Islet precursor cell (in vitro differentiated cells): ENCODE measurements at regions not wholly inside any gene's neighbourhood (a gene's known extent, or its start where the extent isn't known, plus 50 kb on each side); places are given as distances from the start of the nearest gene placed in this dataset.
A peak's percentile ranks its signal among the peaks of the same experiment; 100 is the strongest.
"Not testable (repeated sequence)": the region's sequence is repeated elsewhere in the genome, so short reads cannot be mapped to it uniquely, and the experiment has no call there.

Experiments
- DNase-seq: peaks from one replicate; pipeline ENCODE4 v3.0.0-alpha.2; 2018

DNA sequence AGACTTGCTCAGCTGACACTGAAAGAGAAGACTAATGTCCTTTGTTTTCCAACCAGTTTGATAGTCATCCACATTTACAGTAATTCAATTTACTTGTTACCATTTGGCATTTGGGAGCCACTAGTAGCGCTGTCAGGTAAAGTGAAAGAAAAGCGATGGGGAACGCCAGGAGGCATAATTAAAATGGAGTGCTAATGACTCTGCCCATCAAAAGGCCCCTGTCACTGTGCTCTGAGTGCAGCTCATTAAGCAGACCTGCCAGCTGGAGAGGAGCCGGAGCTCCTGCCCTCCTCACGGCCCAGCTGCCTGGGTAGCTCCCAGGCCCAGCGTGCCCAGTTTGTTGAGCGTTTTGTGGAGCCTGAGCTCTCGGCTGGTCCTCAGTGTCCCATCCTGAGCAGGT lies 463.6 kb upstream of the CCDC196 start:
- no peak for DNase-seq

DNA sequence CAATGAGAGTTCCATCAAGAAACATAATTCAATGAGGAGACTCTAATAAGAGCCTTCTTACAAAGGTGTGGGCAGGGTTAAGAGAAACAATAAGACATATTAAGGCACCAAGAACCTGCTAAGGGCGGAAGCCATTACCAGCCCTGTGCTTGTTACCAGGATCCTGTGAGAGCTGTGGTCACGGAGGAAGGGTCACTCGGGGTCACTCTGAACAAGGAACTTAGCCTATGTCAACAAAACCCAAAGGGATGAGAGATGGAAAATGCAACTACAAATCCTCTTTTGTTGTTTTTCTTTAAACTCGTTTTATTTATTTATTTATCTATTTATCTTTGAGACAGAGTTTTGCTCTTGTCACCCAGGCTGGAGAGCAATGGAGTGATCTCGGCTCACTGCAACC lies 460.4 kb upstream of the CCDC196 start:
- no peak for DNase-seq

DNA sequence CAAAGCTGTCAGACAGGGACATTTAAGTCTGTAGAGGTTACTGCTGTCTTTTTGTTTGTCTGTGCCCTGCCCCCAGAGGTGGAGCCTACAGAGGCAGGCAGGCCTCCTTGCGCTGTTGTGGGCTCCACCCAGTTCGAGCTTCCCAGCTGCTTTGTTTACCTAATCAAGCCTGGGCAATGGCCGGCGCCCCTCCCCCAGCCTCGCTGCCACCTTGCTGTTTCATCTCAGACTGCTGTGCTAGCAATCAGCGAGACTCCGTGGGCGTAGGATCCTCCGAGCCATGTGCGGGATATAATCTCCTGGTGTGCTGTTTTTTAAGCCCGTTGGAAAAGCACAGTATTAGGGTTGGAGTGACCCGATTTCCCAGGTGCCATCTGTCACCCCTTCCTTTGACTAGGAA lies 454.2 kb upstream of the CCDC196 start:
- DNase-seq, result not testable (repeated sequence)

DNA sequence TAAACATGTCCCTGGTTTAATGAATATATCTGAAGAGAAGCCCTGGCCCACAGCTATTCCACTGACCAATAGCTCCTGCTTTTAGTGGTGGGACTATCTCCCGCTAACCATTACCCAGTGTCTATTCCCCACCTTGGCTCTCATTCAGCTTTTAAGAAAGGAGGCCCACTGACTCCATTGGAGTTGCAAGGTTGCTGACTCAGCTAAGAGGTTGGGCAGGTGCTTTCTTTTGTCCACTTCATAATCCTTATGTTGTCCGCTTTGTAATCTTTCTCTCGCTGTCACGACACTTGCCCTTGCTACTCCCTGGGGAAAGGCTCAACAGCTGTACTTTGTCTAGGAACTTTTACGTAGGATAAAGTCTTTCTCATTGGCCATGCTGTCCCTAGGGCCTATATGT lies 453.4 kb upstream of the CCDC196 start:
- no peak for DNase-seq

DNA sequence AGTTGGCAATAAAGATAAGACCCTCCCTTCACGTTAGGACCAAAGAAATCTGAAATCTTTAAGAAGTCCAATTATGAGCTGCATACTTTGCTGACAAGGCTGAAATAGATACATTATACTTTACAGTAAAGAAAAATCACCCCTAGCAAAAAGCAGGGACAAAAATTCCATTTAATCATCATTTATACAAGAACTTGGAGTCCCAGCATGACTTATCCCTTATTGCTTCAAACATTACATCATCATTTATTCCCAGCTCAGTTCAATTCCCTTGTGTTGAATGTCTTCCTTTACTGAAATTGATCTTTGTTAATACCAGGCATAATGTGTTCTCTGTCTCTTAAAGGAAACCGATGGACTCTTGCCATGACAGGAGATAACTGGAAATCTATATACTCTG lies 449.6 kb upstream of the CCDC196 start:
- DNase-seq, result no peak

DNA sequence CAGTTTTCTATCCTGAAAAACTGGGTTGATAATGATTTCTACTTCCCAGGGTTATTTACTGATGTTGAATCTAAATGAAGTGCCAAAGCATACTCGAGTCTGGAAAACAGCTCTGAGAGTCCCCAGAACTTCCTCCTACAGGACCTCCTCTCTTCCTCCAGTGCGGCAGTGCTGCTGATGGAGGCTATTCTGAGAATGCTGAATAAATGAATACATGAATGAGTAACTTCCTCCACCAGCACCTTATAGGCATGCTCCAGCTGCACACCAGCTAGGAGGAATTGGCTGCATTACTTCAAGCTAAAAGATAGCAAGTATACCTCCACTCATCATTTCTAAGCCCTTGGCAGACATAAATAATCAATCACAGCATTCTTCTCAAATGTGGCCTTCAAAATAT lies 448.8 kb upstream of the CCDC196 start:
- no peak for DNase-seq

DNA sequence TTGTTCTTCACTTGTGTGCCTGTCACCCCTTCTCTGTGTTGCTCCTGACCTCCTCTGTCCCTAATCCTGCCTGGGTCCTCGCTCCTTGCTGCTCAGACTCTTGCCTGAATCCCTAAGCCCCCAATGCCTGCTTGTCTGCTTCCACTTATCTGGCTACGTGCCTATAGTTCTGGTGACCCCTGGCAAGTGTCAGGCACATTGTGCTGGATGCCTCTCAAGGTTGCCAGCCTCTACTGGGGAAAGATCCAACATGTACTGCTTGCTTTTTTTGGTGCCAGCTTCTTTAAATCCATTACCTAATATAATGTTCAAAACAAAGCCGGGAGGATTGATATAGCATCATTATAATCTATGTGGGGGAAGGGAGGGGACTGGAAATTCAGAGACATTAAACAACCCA lies 448.0 kb upstream of the CCDC196 start:
- DNase-seq, result no peak

DNA sequence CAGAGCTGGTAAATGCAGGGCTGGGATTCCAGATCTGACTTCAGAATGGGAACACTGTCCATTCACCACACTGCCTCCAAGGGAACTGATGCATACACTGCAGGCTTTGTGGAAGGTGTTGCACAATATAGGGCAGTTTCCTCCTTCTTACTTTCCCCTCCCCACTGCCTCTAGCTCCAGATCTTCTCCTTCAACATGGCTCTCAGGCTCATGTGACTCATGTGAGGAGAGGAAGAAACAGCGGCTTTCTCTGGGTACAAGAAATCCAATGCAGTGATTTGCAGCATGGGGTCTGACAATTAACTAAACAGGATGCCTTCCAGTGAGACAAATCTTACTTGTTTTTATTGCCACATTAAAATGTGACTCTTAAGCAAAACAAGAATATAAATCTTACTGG lies 447.6 kb upstream of the CCDC196 start:
- peak; percentile 63 for DNase-seq

DNA sequence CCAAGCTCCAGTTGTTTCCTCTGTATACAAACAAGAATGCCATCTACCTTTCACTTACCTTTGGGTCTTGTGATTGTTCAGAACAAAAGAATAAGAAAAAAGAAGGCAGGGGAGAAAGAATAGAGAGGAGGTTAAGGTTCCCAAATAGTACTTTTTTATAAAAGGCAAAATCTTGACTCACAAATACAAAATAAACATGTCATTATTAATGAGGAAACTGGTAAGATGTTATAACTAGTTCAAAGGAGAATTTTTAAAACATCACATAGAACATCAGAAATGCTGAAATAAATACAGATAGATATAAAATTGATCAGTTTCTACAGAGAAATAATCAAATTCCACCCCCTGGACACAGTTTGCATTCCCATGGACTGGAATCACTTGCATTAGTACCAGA lies 446.7 kb upstream of the CCDC196 start:
- no peak for DNase-seq

DNA sequence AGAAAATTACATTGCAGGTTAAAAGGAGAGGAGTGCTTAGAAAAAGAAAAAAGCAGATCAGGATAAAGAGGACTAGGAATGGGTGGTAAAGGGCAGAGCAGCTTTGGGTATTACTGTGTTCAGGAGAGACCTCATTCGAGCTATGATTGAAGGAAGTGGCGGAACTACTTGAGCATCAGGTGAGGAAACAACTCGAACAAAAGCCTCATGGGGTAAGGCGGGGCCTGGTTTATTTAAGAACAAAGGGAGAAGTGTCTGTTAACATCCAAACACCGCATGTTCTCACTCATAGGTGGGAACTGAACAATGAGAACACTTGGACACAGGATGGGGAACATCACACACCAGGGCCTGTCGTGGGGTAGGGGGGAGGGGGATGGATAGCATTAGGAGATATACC lies 444.6 kb upstream of the CCDC196 start:
- DNase-seq, result no peak

DNA sequence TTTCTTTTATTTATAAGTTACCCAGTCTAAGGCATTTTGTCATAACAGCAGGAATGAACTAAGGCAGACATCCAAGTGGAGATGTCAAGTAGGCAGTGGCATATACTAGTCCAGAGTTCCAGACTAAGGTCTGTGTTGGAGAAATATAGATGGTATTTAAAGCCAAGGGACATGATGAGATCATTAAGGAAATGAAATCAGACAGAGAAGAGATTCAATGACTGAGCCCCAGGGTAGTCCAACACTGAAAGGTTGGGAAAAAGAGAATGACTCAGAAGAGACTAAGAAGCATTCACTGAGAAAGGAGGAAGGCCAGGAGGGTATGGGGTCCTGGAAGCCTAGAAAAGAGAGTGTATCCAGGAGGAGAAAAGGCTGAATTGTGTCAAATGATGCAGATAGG lies 442.2 kb upstream of the CCDC196 start:
- no peak for DNase-seq

DNA sequence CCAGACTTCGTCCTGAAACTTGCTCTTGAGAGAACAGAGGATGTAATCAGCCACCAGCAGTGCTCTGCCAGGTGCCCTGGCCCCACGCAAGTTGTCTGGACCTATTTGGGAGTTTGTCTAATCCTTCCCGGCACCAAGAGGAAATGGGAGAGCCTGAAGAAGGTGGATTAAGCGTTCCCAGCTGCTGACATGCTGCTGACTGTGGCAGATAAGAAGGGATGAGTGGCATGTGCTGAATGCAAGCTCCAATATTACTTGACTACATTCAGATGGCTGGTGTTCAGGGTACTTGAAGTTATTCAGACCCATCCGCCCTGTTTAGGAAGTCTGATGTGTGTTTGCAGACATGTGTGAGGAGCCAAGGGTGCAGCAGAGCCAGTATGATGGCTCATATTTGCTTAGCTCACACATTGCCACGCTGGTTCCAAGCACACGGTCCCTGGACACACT lies 440.6 kb upstream of the CCDC196 start:
- peak; percentile 85 for DNase-seq

DNA sequence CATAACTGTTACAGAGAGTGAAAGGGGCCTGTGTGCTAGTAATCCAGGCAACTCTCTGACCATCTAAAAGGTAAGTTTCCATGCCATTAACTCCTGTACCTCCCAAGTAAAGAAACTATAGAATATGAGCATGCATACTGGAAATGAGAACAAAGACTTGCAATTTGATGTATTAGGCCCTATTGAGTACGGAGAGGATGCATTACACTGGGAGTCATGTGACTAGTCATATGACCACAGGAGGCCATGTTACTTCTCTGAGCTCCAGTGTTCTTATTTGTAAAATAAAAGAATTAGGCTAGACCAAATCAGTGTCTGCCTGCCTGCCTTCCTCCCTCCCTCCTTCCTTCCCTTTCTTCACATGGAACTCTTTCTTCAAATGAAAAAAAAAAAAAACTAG lies 440.1 kb upstream of the CCDC196 start:
- DNase-seq, result no peak

DNA sequence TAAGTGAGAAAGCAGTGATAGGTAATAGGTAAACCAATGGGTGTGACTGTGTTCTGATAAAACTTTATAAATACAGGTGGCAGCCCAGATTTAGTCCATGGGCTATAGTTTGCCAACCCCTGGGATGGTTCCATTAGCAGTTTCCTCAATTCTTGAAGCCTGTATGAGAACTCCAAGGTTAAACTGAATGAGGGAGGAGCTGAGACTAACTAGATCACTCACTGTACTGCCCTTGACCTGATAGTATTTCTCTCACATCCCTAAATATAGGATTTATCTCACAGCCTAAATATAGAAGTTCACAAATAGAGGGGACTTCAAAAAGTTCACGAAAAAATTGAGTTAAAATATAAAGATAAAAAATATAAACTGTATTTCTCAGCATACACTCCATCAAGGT lies 439.6 kb upstream of the CCDC196 start:
- no peak for DNase-seq

DNA sequence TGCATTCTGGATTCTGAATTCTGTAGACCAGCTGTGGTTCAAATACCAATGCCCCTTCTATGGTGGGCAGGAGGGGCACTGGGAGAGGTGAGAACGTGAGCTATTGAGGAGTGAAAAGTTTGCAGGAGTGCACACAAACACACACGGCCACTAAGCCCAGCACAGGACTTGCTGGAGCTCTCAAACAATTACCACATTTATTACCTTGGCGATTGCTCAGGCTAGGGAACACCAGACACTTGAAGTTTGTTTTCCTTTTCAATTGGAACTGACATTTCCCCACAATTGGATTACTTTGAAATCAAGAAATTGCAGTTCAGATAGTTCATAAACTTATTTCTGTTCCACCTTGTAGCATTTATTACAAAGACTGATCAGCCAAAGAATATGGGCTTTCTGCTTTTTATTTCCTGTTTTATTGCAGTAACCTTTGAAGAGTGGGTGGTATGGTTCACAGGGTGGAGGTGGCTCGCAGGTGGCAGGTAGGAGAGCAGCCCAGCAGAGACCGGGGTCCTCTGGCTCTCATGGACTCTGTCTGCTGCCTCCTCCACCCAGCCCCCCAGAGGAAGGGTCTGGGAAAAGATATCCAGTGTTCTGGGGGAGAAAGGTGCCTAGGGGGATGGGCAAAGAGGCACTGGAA lies 429.8 kb upstream of the CCDC196 start:
- no peak for DNase-seq

DNA sequence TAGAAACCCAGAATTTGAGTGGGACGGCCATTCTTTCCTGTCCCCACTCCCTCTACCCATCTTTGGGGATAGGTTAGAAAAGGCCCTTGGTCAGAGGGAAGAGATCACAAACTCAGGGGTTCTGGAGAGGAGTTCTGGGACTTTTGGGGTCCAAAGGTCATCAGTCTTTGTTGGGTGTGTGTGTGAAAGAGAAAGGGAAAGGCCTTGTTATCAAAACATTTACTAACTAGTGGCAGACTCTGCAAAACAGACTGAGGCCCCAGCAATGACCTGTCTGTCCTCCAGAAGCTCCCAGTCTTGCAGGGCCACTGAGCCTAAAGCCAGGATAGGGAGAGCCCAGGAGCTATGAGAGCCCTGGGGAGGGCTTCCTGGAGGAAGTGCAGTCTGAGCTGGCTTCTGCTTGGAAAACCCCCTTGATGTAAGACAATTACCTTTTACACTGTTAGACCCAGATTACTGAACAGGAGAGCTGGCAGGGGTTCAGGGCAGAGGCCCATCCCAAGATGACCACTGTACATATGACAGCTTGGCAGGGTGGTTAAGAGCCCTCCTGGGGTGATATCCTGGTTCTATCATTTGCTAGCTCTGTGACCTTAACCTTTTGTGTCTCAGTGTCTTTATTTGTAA lies 429.1 kb upstream of the CCDC196 start:
- no peak for DNase-seq

DNA sequence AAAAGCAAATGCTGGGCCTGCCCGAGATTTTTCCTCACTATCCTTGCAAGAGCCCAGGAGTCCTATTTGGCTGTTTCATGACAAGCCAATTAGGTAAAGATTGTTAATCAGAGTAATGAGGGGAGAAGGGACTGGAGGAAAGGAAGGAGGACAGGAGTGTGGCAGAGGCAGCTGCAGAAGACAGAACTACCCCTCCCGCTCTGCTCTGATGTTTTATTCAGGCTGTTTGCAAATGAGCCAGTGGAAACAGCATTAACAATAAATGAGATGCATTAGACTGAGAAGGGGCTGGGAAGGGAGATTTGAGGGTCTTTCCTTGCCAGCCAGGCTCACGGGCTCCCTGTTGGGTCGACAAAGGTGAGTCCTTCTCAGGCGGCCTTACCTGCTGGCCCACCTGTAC lies 421.0 kb upstream of the CCDC196 start:
- DNase-seq, result no peak

DNA sequence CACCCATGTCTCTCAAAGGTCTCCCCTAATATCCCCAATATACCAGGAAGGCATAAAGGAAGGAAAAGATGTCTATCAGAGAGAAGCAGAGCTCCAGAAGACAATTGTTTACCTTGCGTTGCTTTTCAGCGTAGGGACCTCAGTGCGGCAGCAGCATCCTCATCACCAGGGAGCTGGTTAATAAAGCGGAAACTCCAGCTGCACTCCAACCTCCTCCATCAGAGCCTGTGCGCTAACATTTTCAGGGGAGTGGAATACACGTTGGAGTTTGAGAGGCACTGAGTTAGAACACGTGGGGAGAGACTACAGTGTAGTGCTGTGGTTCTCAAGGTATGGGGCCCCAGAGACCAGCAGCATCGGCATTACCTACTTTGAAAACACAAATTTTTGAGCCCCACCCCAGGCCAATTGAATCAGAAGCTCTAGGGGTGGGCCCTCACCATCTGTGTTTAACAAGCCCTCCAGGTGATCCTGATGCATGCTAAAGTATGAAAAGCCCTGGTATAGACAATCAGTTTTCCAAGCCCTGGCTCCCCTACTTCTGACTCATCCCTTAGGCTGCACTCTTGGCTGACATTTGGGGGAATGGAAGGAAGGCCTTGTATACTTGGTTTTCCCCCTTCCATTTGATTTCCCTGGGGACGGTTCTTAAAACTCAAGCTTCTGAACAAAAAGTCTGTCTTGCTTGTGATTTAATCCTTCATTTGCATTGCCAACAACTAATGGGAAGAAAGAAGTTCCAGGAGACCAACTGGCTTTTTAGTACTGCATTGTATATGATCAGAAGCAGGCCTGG lies 419.0 kb upstream of the CCDC196 start:
- DNase-seq, result no peak

DNA sequence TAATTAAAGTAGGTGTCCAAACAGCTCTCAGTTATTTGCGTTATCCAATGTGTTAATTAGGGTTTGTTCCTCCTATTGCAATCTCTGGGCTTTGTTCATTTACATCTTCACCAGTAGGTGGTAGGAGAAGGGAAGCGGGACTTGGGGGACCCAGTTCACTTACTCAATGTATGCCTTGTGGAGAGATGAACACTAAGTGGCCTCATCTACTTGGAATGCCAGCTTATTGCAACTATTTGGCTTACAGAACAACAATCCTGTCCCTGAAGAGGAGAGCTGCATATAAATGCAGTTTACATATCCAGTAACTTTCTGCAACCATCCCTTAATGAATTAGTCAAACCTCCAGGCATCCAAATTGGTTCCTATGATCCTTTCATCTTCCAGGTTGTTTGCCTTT lies 417.1 kb upstream of the CCDC196 start:
- no peak for DNase-seq

DNA sequence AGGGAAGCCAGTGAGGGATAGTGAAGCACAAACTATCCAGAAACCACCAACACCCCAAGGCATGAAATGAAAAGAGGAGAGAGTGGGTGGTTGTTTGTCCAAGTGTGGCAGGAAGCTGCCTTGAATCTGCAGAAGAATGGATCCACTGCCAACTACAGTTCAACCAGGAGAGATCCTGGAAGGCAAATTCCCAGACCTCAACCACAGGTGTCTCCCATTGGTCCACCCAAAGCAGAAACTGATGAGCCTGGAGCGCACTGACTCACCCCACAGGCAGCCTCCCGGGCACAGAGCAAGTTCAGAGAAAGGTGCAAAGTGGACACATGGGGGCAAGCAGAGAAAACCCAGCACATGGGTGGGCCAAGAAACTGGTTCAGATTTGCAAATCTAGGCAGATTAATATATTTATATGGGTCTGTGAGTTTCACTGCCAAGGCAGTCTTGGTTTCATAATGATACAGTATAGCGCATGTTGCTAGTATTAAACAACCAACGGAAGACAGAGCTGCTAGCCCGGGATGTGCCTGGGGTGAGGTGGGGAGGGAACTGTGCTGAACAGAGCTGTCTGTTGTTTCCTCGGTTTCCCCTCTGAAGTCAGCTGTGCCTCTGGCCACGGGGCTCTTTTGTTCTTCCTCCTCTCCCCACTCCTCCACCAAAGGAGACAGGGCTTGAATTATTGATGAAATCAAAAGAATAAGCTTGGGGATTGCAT lies 416.2 kb upstream of the CCDC196 start:
- peak; percentile 88 for DNase-seq

DNA sequence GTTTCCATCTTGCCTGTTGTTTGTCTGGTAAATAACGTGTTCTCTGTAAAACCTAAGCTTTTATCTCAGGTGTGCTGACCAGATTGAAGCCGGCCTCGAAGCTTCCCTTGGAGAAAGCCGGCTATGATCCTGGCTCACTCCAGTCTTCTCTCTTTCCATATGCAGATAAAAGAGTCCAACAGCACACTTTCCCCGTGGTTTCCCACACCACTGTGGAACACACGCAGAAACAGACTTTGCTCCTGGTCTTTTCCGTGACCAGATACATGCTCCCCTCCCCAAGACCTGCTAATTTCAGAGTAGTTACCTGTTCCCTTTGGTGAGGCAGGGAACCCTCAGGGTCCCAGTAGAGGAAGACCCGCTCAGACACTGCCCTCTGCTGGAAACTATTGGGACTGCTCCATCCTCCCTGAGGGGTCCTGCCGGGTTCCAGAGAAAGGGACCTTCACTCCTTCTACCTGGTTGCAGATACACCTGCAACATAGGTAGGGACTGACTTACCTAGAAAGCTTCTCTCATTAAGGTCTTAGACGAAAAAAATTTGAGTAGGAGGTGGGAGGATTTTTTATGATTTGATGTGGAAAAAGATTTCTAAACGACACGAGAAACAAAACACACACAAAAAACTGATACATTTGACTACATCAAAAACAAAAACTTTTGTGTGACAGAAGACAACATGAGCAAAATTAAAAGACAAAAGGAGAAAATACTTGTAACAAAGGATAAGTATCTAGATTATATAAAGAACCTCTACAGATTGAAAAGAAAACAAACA lies 415.4 kb upstream of the CCDC196 start:
- DNase-seq, result peak; percentile 84

DNA sequence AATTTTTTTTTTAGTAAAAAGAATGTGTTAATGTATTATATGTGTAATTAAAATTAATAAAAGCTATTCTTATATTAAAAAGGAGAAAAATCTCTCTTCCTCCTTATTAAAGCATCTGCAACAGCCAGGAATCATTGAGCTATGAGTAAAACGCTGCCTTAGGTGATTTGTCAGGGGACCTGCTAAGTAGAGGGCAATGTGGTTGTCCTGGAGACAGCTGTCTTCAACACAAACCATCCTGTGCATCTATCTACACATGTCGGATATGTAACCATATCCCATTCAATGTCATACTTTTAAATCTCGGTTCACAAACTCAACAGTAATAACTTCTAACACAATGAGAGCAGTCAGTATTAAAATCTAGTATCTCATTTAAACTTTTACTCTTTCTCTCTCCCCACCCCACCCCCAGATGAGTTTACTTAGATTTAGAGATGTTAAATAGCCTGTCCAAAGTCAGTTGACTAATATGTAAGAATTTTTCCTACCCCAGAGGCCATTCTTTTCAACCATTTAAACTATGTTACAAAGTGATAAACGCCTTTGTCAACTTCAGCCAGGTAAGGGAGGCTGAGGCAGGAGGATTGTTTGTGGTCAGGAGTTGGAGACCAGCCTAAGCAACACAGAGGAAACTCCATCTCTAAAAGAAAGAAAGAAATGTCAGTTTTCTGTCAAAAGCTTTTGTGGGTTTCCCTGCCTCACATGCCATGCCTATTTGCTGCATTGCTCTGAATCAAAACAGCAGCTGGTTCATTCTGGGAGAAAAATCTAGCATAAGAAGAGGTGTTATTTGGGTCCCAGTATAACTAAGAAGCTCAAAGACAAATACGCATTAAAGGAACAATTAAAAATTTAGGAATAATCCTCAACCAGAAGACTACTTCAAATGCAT lies 413.7 kb upstream of the CCDC196 start:
- DNase-seq, result no peak
